IMR-90 (cell line): ENCODE measurements at regions not wholly inside any gene's neighbourhood (a gene's known extent, or its start where the extent isn't known, plus 50 kb on each side); places are given as distances from the start of the nearest gene placed in this dataset.

Source experiments
- ATAC-seq: fragments of 200-7000 bp; cut with Tn5 transposase; 2 replicates; pipeline ENCODE4 v1.9.1; 2020; ENCODE audit warnings: low read depth, mild to moderate bottlenecking, moderate library complexity
- BruUV-seq: library from RNA; stranded (reverse); fragments of 400-500 nt; replicated peaks from 2 replicates; lab custom pipeline; 2021; lab: Mats Ljungman, UMichigan
- CTCF ChIA-PET: fragments of 300-600 bp; formaldehyde crosslinking; extraction: SDS; loops from one replicate; lab custom pipeline; 2021; ENCODE audit warnings: antibody characterized with exemption; lab: Yijun Ruan, JAX
- POLR2A ChIA-PET: fragments of 300-600 bp; sonication (Branson Sonifier 250); formaldehyde crosslinking; loops from one replicate; lab custom pipeline; 2022; ENCODE audit warnings: antibody characterized with exemption; ENCODE audit not compliant: unreplicated experiment; lab: Charles Lee
- DNase-seq: peaks from one replicate; pipeline ENCODE4 v3.0.0; 2013
- H2AFZ ChIP-seq: replicated peaks from 2 replicates; pipeline ENCODE3; 2013; ENCODE audit warnings: low read length, mild to moderate bottlenecking; ENCODE audit not compliant: poor library complexity
- H2AK5ac ChIP-seq: 2 replicates; pipeline ENCODE4 v1.6.1; 2013; ENCODE audit warnings: low read depth, low read length, inconsistent platforms
- H2AK9ac ChIP-seq: replicated peaks from 2 replicates; pipeline ENCODE3; 2013; ENCODE audit warnings: mild to moderate bottlenecking, low read depth, low read length, moderate library complexity; ENCODE audit not compliant: poor library complexity
- H2BK120ac ChIP-seq: 2 replicates; pipeline ENCODE4 v1.6.1; 2013; ENCODE audit warnings: low read depth, low read length, inconsistent platforms
- H2BK15ac ChIP-seq: 3 replicates; pipeline ENCODE4 v1.6.1; 2013; ENCODE audit warnings: low read depth, low read length, inconsistent platforms
- H2BK20ac ChIP-seq: 2 replicates; pipeline ENCODE4 v1.6.1; 2013; ENCODE audit warnings: low read depth, mild to moderate bottlenecking, inconsistent platforms, low read length, moderate library complexity
- H2BK5ac ChIP-seq: 2 replicates; pipeline ENCODE4 v1.6.1; 2013; ENCODE audit warnings: mild to moderate bottlenecking, low read depth, low read length, inconsistent platforms; ENCODE audit not compliant: poor library complexity, severe bottlenecking
- H3K14ac ChIP-seq: replicated peaks from 2 replicates; pipeline ENCODE4 v1.6.1; 2013; ENCODE audit warnings: low read depth, low read length, inconsistent platforms
- H3K18ac ChIP-seq: 2 replicates; pipeline ENCODE4 v1.6.1; 2013; ENCODE audit warnings: low read depth, low read length, control low read depth
- H3K23ac ChIP-seq: 2 replicates; pipeline ENCODE4 v1.6.1; 2013; ENCODE audit warnings: low read depth, low read length, inconsistent platforms
- H3K27ac ChIP-seq: 2 replicates; pipeline ENCODE4 v1.5.1; 2013; ENCODE audit warnings: mild to moderate bottlenecking, control low read depth, low read length; ENCODE audit not compliant: insufficient read depth
- H3K27me3 ChIP-seq: 2 replicates; pipeline ENCODE4 v1.6.1; 2013; ENCODE audit warnings: low read length; ENCODE audit not compliant: control insufficient read depth, insufficient read depth
- H3K36me3 ChIP-seq: 2 replicates; pipeline ENCODE4 v1.6.1; 2013; ENCODE audit warnings: low read length, mixed read lengths; ENCODE audit not compliant: control insufficient read depth, insufficient read depth
- H3K4ac ChIP-seq: 2 replicates; pipeline ENCODE4 v1.6.1; 2013; ENCODE audit warnings: low read depth, low read length, inconsistent platforms
- H3K4me1 ChIP-seq: 2 replicates; pipeline ENCODE4 v1.6.1; 2013; ENCODE audit warnings: low read length, mixed read lengths; ENCODE audit not compliant: control insufficient read depth, insufficient read depth
- H3K4me2 ChIP-seq: 2 replicates; pipeline ENCODE4 v1.6.1; 2013; ENCODE audit warnings: low read depth, mild to moderate bottlenecking, control low read depth, low read length, moderate library complexity
- H3K4me3 ChIP-seq: 2 replicates; pipeline ENCODE4 v1.5.1; 2013; ENCODE audit warnings: low read depth, mild to moderate bottlenecking, control low read depth, low read length, moderate library complexity; ENCODE audit not compliant: insufficient read depth
- H3K56ac ChIP-seq: 2 replicates; pipeline ENCODE4 v1.6.1; 2013; ENCODE audit warnings: low read length, inconsistent platforms; ENCODE audit not compliant: insufficient read depth; ENCODE audit errors: extremely low read depth
- H3K79me1 ChIP-seq, 2 experiments: 2 replicates each; pipeline ENCODE4 v1.6.1; 2013; ENCODE audit warnings: low read length in 2 of 2, inconsistent platforms in 1 of 2, low read depth in 1 of 2
- H3K9ac ChIP-seq: 2 replicates; pipeline ENCODE4 v1.6.1; 2013; ENCODE audit warnings: low read depth, low read length, control low read depth
- H3K9me1 ChIP-seq: 2 replicates; pipeline ENCODE4 v1.6.1; 2013; ENCODE audit warnings: low read length, inconsistent platforms; ENCODE audit not compliant: insufficient read depth
- H3K9me3 ChIP-seq: 2 replicates; pipeline ENCODE4 v1.6.1; 2013; ENCODE audit warnings: low read length; ENCODE audit not compliant: control insufficient read depth, insufficient read depth
- H4K20me1 ChIP-seq: 2 replicates; pipeline ENCODE4 v1.6.1; 2013; ENCODE audit warnings: low read length, inconsistent platforms; ENCODE audit not compliant: insufficient read depth
- H4K5ac ChIP-seq: 2 replicates; pipeline ENCODE4 v1.6.1; 2013; ENCODE audit warnings: mild to moderate bottlenecking, low read depth, low read length, control low read depth
- H4K8ac ChIP-seq, 2 experiments: 2 replicates each; pipeline ENCODE4 v1.6.1; 2013; ENCODE audit warnings: low read depth in 2 of 2, low read length in 2 of 2, control low read depth in 1 of 2, inconsistent platforms in 1 of 2
- H4K91ac ChIP-seq: 2 replicates; pipeline ENCODE4 v1.6.1; 2013; ENCODE audit warnings: low read depth, low read length, inconsistent platforms; ENCODE audit not compliant: insufficient read depth
- CEBPB ChIP-seq: IDR thresholded peaks from 2 replicates; pipeline ENCODE4 v1.6.1; 2012; ENCODE audit warnings: low read depth, low read length, improper control_type of control experiment
- CTCF ChIP-seq: conservative IDR thresholded peaks from 2 replicates; pipeline ENCODE4 v1.5.1; 2012; ENCODE audit warnings: mild to moderate bottlenecking, low read depth, low read length, improper control_type of control experiment
- RCOR1 ChIP-seq: IDR thresholded peaks from 2 replicates; pipeline ENCODE4 v1.6.1; 2012; ENCODE audit warnings: mild to moderate bottlenecking, low read length, improper control_type of control experiment; ENCODE audit not compliant: insufficient replicate concordance
- WGBS, 2 experiments: methylation state at CpG; one replicate each; pipeline versions ENCODE4 v1.1.5 to v1.1.7; 2013; ENCODE audit warnings: missing lambda C conversion rate in 2 of 2; ENCODE audit not compliant: insufficient read length in 1 of 2; ENCODE audit errors: extremely low coverage in 2 of 2; 5-methylcytosine and 5-hydroxymethylcytosine counted together
- dilution Hi-C: fragments of 300-500 bp; cut with HindIII; formaldehyde crosslinking; loops from one replicate; pipeline ENCODE4 v1.14.3; 2018; ENCODE audit warnings: low sequenced_read_pairs; ENCODE audit not compliant: unreplicated experiment
- in situ Hi-C: fragments of 300-500 bp; cut with MboI; formaldehyde crosslinking; loops from 3 replicates; pipeline ENCODE4 v1.14.3; 2019; ENCODE audit warnings: low sequenced_read_pairs, inconsistent platforms, mixed read lengths
- intact Hi-C: fragments of 100-400 bp; cut with micrococcal nuclease; formaldehyde crosslinking; loops from 2 replicates; pipeline ENCODE4 v1.10.0; 2022

DNA sequence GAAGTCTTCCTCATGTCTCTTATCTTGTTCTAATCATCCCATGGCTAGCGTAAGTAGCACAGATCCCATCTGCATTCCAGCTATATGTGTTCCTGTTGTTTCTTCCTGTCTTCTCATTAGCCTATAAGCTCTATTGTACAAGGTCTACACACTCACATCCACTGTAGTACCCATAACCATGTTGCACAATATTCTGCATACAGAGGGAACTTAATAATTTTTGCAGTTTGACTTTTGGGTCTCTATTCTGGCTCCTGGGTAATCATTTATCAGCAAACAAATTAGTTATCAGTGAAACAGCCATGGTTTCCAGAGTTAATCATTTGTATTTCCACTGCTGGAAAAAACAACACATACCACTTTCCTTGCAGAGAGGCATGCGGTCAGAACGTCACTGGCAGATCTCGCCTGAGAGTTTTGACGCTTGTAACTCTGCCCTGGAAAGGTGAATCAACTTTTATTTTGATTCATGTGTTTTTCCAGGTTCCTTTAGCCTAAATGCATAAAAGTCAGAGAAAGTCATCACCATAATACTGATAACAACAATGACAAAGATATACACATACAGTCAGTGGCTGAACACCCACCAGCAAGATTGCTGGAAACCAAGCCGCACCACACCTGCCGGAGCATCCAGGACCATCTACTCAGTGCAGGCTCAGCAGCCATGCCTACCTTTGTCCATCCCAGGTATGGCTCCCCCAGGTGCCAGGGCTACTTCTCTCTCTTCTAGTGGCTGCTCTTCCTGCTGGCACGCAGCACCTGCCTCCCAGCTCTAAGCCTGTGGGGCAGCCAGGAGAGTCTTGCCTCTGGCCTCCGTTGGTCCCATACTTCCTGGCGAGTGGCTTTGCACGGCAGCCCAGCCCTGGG, 158.2 kb downstream of the QRSL1 start:
- Histone ChIP-seq H4K5ac (no peak overlapping the region), H2AFZ (no peak overlapping the region), H2BK5ac (no peak overlapping the region), H3K4me3 (no peak overlapping the region), H2BK15ac (no peak overlapping the region), H3K9me3 (no peaks in the 10 kb centered on the region), H3K9ac (no peak overlapping the region), H3K4me1 (no peaks in the 10 kb centered on the region), H3K27ac (no peak overlapping the region), H4K91ac (no peak overlapping the region), H3K56ac (no peak overlapping the region), H3K4ac (no peak overlapping the region), H3K27me3 (peaks cover 2% of the 10 kb centered on the region), H4K8ac (no peak overlapping the region), H2AK5ac (no peak overlapping the region), H2BK120ac (no peak overlapping the region), H3K18ac (no peak overlapping the region), H3K79me1 (no peaks in the 10 kb centered on the region), H3K36me3 (no peaks in the 10 kb centered on the region), H4K20me1 (no peaks in the 10 kb centered on the region), H2BK20ac (no peak overlapping the region), H3K14ac (no peak overlapping the region), H2AK9ac (no peak overlapping the region), H3K9me1 (no peaks in the 10 kb centered on the region), H3K23ac (no peak overlapping the region), H3K4me2 (no peak overlapping the region)
- intact Hi-C loops (no loop called here), in situ Hi-C loops (no loop called here), dilution Hi-C loops (no loop called here)
- DNase-seq (no peak), ATAC-seq (no peak)
- CTCF ChIA-PET, result no interaction called here
- POLR2A ChIA-PET, result no interaction called here
- no TSS peak for BruUV-seq
- WGBS, 2 experiments, result 81% methylated on average over 5 of the region's 11 CpGs; no CpG with 5 or more reads in 1 of the 2 experiments
- TF ChIP-seq RCOR1 (no peak), CEBPB (0 out of 2 replicates have a peak, but pooled peaks have one; percentile 19), CTCF (no peak)
